ENCODE measurements at regions not wholly inside any gene's neighbourhood (a gene's known extent, or its start where the extent isn't known, plus 50 kb on each side); places are given as distances from the start of the nearest gene placed in this dataset.

GRCh38 chr22:34993548-34993947, 72.4 kb upstream of the ISX start:
- no peak for DNase-seq (ENCODE audit: extremely low read depth, low read depth)
- TF ChIP-seq CTCF (IDR thresholded peaks at IDR 0.05; ENCODE audit: low read depth, low read length) = no peak

GRCh38 chr22:34997633-34998299, 68.2 kb upstream of the ISX start:
- DNase-seq (ENCODE audit: extremely low read depth, low read depth) = no peak
- no peak for TF ChIP-seq CTCF (IDR thresholded peaks at IDR 0.05; ENCODE audit: low read depth, low read length)

GRCh38 chr22:34998921-34999320, 67.0 kb upstream of the ISX start:
- TF ChIP-seq CTCF (IDR thresholded peaks at IDR 0.05; ENCODE audit: low read depth, low read length) = no peak
- no peak for DNase-seq (ENCODE audit: extremely low read depth, low read depth)

- no peak for TF ChIP-seq CTCF (IDR thresholded peaks at IDR 0.05; ENCODE audit: low read depth, low read length)
- DNase-seq (ENCODE audit: extremely low read depth, low read depth) = no peak
These were observed 57.7 kb upstream of the ISX start for GRCh38 chr22:35008213-35008612.

GRCh38 chr22:35010543-35010942, 55.4 kb upstream of the ISX start:
- no peak for TF ChIP-seq CTCF (IDR thresholded peaks at IDR 0.05; ENCODE audit: low read depth, low read length)
- DNase-seq (ENCODE audit: extremely low read depth, low read depth) = no peak

GRCh38 chr22:35014812-35015211, 51.1 kb upstream of the ISX start:
- TF ChIP-seq CTCF (IDR thresholded peaks at IDR 0.05; ENCODE audit: low read depth, low read length) = no peak
- no peak for DNase-seq (ENCODE audit: extremely low read depth, low read depth)

Data from AG09319 (cell line).